H1 (cell line): ENCODE measurements at regions not wholly inside any gene's neighbourhood (a gene's known extent, or its start where the extent isn't known, plus 50 kb on each side); places are given as distances from the start of the nearest gene placed in this dataset.

Experiments
- CTCF ChIA-PET: fragments of 300-600 bp; sonication (Branson Sonifier 250); formaldehyde crosslinking; loops from one replicate; lab custom pipeline; 2021; ENCODE audit not compliant: partially characterized antibody; lab: Charles Lee
- POLR2A ChIA-PET: fragments of 300-600 bp; sonication (Branson Sonifier 250); formaldehyde crosslinking; loops from one replicate; lab custom pipeline; 2021; ENCODE audit warnings: inconsistent platforms; ENCODE audit not compliant: partially characterized antibody; lab: Charles Lee
- DNase-seq, 2 experiments: peaks; one replicate each; pipeline versions ENCODE4 v3.0.0 to v3.0.0-alpha.2; 2010 to 2022; ENCODE audit warnings: low spot score in 2 of 2, low read depth in 1 of 2, mixed read lengths in 1 of 2
- FAIRE-seq: peaks from 2 replicates; lab custom pipeline; 2011; peaks lifted over from hg19 to GRCh38; lab: Jason Lieb, UNC
- H2AFZ ChIP-seq: 2 replicates; pipeline ENCODE4 v1.8.1; 2012; ENCODE audit warnings: low read length, inconsistent platforms
- H2AK5ac ChIP-seq: 2 replicates; pipeline ENCODE4 v1.6.1; 2013; ENCODE audit warnings: low read depth, low read length
- H2BK120ac ChIP-seq: replicated peaks from 2 replicates; pipeline ENCODE3; 2013; ENCODE audit warnings: low read depth, low read length, inconsistent platforms
- H2BK12ac ChIP-seq: 2 replicates; pipeline ENCODE4 v1.6.1; 2013; ENCODE audit warnings: low read depth, low read length
- H2BK15ac ChIP-seq: 2 replicates; pipeline ENCODE4 v1.6.1; 2013; ENCODE audit warnings: low read length
- H2BK20ac ChIP-seq: 2 replicates; pipeline ENCODE4 v1.6.1; 2013; ENCODE audit warnings: low read length
- H2BK5ac ChIP-seq: 2 replicates; pipeline ENCODE4 v1.6.1; 2013; ENCODE audit warnings: low read depth, low read length
- H3K14ac ChIP-seq: 2 replicates; pipeline ENCODE4 v1.6.1; 2013; ENCODE audit warnings: inconsistent platforms; ENCODE audit not compliant: insufficient read length
- H3K18ac ChIP-seq: 2 replicates; pipeline ENCODE4 v1.6.1; 2013; ENCODE audit warnings: low read length; ENCODE audit errors: extremely low read depth
- H3K23ac ChIP-seq: 2 replicates; pipeline ENCODE4 v1.6.1; 2013; ENCODE audit warnings: inconsistent platforms; ENCODE audit not compliant: insufficient read length
- H3K23me2 ChIP-seq: 2 replicates; pipeline ENCODE4 v1.6.1; 2013; ENCODE audit warnings: low read depth, low read length
- H3K27ac ChIP-seq: 2 replicates; pipeline ENCODE4 v1.6.1; 2011; ENCODE audit warnings: low read depth, low read length, inconsistent platforms
- H3K27me3 ChIP-seq, 4 experiments: replicated peaks in 1 of 4; 1 replicate in 1 of 4; 2 replicates in 3 of 4; pipeline versions ENCODE4 v1.6.1 to v1.8.1; 2011 to 2013; ENCODE audit warnings: low read length in 3 of 4, mild to moderate bottlenecking in 3 of 4, inconsistent platforms in 2 of 4, mixed read lengths in 2 of 4, moderate library complexity in 1 of 4; ENCODE audit not compliant: control insufficient read depth in 3 of 4, insufficient read depth in 3 of 4; ENCODE audit errors: extremely low read depth in 1 of 4
- H3K36me3 ChIP-seq, 4 experiments: 2 replicates each; pipeline versions ENCODE4 v1.6.1 to v1.8.1; 2011 to 2013; ENCODE audit warnings: mild to moderate bottlenecking in 4 of 4, low read length in 3 of 4, moderate library complexity in 2 of 4, control low read depth in 1 of 4, inconsistent platforms in 1 of 4; ENCODE audit not compliant: insufficient read depth in 4 of 4, control insufficient read depth in 2 of 4
- H3K4ac ChIP-seq: replicated peaks from 2 replicates; pipeline ENCODE3; 2013; ENCODE audit warnings: low read length, low read depth, mixed read lengths, inconsistent platforms; ENCODE audit not compliant: insufficient read length
- H3K4me1 ChIP-seq, 4 experiments: replicated peaks in 1 of 4; 1 replicate in 1 of 4; 2 replicates in 3 of 4; pipeline versions ENCODE4 v1.6.1 to v1.8.1; 2011 to 2013; ENCODE audit warnings: low read length in 3 of 4, inconsistent platforms in 2 of 4, mixed read lengths in 1 of 4; ENCODE audit not compliant: insufficient read depth in 4 of 4, control insufficient read depth in 3 of 4
- H3K4me2 ChIP-seq, 2 experiments: 2 replicates each; pipeline versions ENCODE4 v1.6.1 to v1.8.1; 2011 to 2013; ENCODE audit warnings: low read depth in 2 of 2, low read length in 2 of 2, control low read depth in 1 of 2, inconsistent platforms in 1 of 2, mild to moderate bottlenecking in 1 of 2; ENCODE audit not compliant: insufficient read depth in 1 of 2
- H3K4me3 ChIP-seq, 4 experiments: fragments of 200-600, 300-600 bp in 1 of 4; sonication (generic), shearing (Covaris generic), sonication (Bioruptor Twin) in 1 of 4; 2 replicates each; pipeline versions ENCODE4 v1.5.1 to v1.8.1; 2011 to 2016; ENCODE audit warnings: low read length in 4 of 4, low read depth in 3 of 4, control low read depth in 2 of 4, inconsistent platforms in 2 of 4, mild to moderate bottlenecking in 2 of 4, mixed read lengths in 1 of 4, moderate library complexity in 1 of 4; ENCODE audit not compliant: insufficient read depth in 2 of 4; ENCODE audit errors: extremely low read depth in 1 of 4
- H3K56ac ChIP-seq: replicated peaks from 2 replicates; pipeline ENCODE3; 2013; ENCODE audit warnings: low read depth, mild to moderate bottlenecking, mixed read lengths, low read length, inconsistent platforms; ENCODE audit not compliant: insufficient read length
- H3K79me1 ChIP-seq: 2 replicates; pipeline ENCODE4 v1.6.1; 2013; ENCODE audit warnings: low read depth, low read length, control low read depth
- H3K79me2 ChIP-seq, 2 experiments: 2 replicates each; pipeline versions ENCODE4 v1.6.1 to v1.8.1; 2012 to 2013; ENCODE audit warnings: low read length in 2 of 2, mild to moderate bottlenecking in 2 of 2, inconsistent platforms in 1 of 2; ENCODE audit not compliant: insufficient read depth in 2 of 2, control insufficient read depth in 1 of 2
- H3K9ac ChIP-seq, 4 experiments: replicated peaks in 1 of 4; 1 replicate in 1 of 4; 2 replicates in 3 of 4; pipeline versions ENCODE4 v1.6.1 to v1.8.1; 2011 to 2013; ENCODE audit warnings: low read depth in 3 of 4, low read length in 3 of 4, control low read depth in 2 of 4, mild to moderate bottlenecking in 2 of 4, moderate library complexity in 2 of 4, inconsistent platforms in 1 of 4; ENCODE audit errors: extremely low read depth in 1 of 4
- H3K9me3 ChIP-seq, 2 experiments: 2 replicates each; pipeline versions ENCODE4 v1.6.1 to v1.8.1; 2012 to 2013; ENCODE audit warnings: mild to moderate bottlenecking in 2 of 2, moderate library complexity in 2 of 2, control low read depth in 1 of 2, inconsistent platforms in 1 of 2, low read depth in 1 of 2, low read length in 1 of 2, mixed read lengths in 1 of 2; ENCODE audit not compliant: insufficient read depth in 2 of 2
- H4K20me1 ChIP-seq, 2 experiments: replicated peaks in 1 of 2; 2 replicates each; pipeline versions ENCODE3 to v1.8.1; 2011 to 2013; ENCODE audit warnings: inconsistent platforms in 2 of 2, low read length in 2 of 2, mild to moderate bottlenecking in 1 of 2; ENCODE audit not compliant: insufficient read depth in 2 of 2, control insufficient read depth in 1 of 2
- H4K5ac ChIP-seq: 2 replicates; pipeline ENCODE4 v1.6.1; 2013; ENCODE audit warnings: low read length, low read depth, mixed read lengths, inconsistent platforms; ENCODE audit not compliant: insufficient read length
- H4K8ac ChIP-seq: 2 replicates; pipeline ENCODE4 v1.8.0; 2013; ENCODE audit warnings: mild to moderate bottlenecking, moderate library complexity, low read length, inconsistent platforms; ENCODE audit not compliant: insufficient read depth; ENCODE audit errors: extremely low read depth
- H4K91ac ChIP-seq: replicated peaks from 2 replicates; pipeline ENCODE3; 2013; ENCODE audit warnings: low read length, mixed read lengths, inconsistent platforms; ENCODE audit not compliant: insufficient read length
- ATF3 ChIP-seq: IDR thresholded peaks from 2 replicates; pipeline ENCODE4 v1.6.1; 2011; ENCODE audit warnings: low read depth, mild to moderate bottlenecking, low read length; ENCODE audit not compliant: insufficient read depth
- CTCF ChIP-seq, 3 experiments: IDR thresholded peaks; 1 replicate in 2 of 3; 2 replicates in 1 of 3; pipeline versions ENCODE4 v1.5.1 to v1.6.1; 2011; ENCODE audit warnings: low read length in 3 of 3, mild to moderate bottlenecking in 3 of 3, inconsistent platforms in 2 of 3, low read depth in 1 of 3, moderate library complexity in 1 of 3; ENCODE audit not compliant: insufficient read depth in 1 of 3; ENCODE audit errors: control extremely low read depth in 1 of 3
- EGR1 ChIP-seq: IDR thresholded peaks from 2 replicates; pipeline ENCODE4 v1.6.1; 2011; ENCODE audit warnings: low read depth, low read length, borderline replicate concordance
- EZH2 ChIP-seq: fragments of 200-600 bp; sonication (generic); IDR thresholded peaks from 2 replicates; pipeline ENCODE4 v1.7.1; 2012; ENCODE audit warnings: low read depth, mild to moderate bottlenecking, moderate library complexity, low read length, inconsistent platforms; ENCODE audit not compliant: severe bottlenecking
- FOSL1 ChIP-seq: IDR thresholded peaks from 2 replicates; pipeline ENCODE4 v1.6.1; 2011; ENCODE audit warnings: mild to moderate bottlenecking, low read depth, low read length, moderate library complexity; ENCODE audit not compliant: insufficient read depth
- POLR2A ChIP-seq, 2 experiments: IDR thresholded peaks; 1 replicate in 1 of 2; 2 replicates in 1 of 2; pipeline ENCODE4 v1.6.1; 2011; ENCODE audit warnings: low read depth in 2 of 2, low read length in 2 of 2, mild to moderate bottlenecking in 2 of 2; ENCODE audit errors: control extremely low read depth in 1 of 2
- SIRT6 ChIP-seq: IDR thresholded peaks from one replicate; pipeline ENCODE4 v1.7.1; 2012; ENCODE audit warnings: low read length, inconsistent platforms
- TEAD4 ChIP-seq: IDR thresholded peaks from 2 replicates; pipeline ENCODE4 v1.6.1; 2012; ENCODE audit warnings: low read depth, low read length, inconsistent platforms, mixed read lengths
- WGBS, 2 experiments: shearing (Covaris generic) in 1 of 2; methylation state at CpG; one replicate each; pipeline versions ENCODE4 v1.1.6 to v1.1.7; 2013 to 2015; ENCODE audit warnings: low lambda C conversion rate in 2 of 2, mixed read lengths in 2 of 2, inconsistent platforms in 1 of 2, low coverage in 1 of 2, missing lambda C conversion rate in 1 of 2; ENCODE audit not compliant: insufficient replicate concordance in 2 of 2, insufficient coverage in 1 of 2, insufficient read length in 1 of 2; ENCODE audit errors: extremely low coverage in 1 of 2, missing lambda C conversion rate in 1 of 2; 5-methylcytosine and 5-hydroxymethylcytosine counted together
- TF ChIP-seq, protein P1 (sequence below): IDR thresholded peaks from 2 replicates; pipeline ENCODE4 v1.6.1; 2012; ENCODE audit warnings: low read length, inconsistent platforms

- Histone ChIP-seq H3K4me2 (no peak overlapping the region), H2BK120ac (no peak overlapping the region), H3K79me1 (no peaks in the 10 kb centered on the region), H3K23ac (no peak overlapping the region), H3K27ac (no peak overlapping the region), H2BK15ac (no peak overlapping the region), H3K18ac (no peak overlapping the region), H4K20me1 (no peaks in the 10 kb centered on the region), H2AK5ac (no peak overlapping the region), H3K4me1 (peaks cover under 1 to 4% (median 2%) of the 10 kb centered on the region in 4 experiments; a peak in 5 of 7 replicates), H2BK5ac (no peak overlapping the region), H4K91ac (no peak overlapping the region), H4K8ac (no peak overlapping the region), H2BK12ac (no peak overlapping the region), H3K79me2 (no peaks in the 10 kb centered on the region), H3K36me3 (no peaks in the 10 kb centered on the region), H3K4ac (no peak overlapping the region), H3K9me3 (no peaks in the 10 kb centered on the region), H3K23me2 (no peaks in the 10 kb centered on the region), H3K4me3 (no peak overlapping the region), H3K27me3 (peaks cover 0 to 2% (median under 1%) of the 10 kb centered on the region in 4 experiments; a peak in 4 of 7 replicates), H3K56ac (no peak overlapping the region), H4K5ac (no peak overlapping the region), H2BK20ac (no peak overlapping the region), H3K9ac (no peak overlapping the region), H3K14ac (no peak overlapping the region), H2AFZ (no peak overlapping the region)
- 83% methylated on average over 4 of the region's 4 CpGs; no CpG with 5 or more reads in 1 of the 2 experiments for WGBS, 2 experiments
- no peak for FAIRE-seq
- no peak for DNase-seq
- CTCF ChIA-PET = interaction anchor here (0.6 to 1.0 kb wide), 2 partner anchors 9 to 14 kb away, joined by 3 to 4 read pairs; no protein-coding TSS in a partner anchor
- POLR2A ChIA-PET = no interaction called here
- TF ChIP-seq ATF3 = no peak
- no peak for TF ChIP-seq EZH2
- no peak for TF ChIP-seq SIRT6
- no peak for TF ChIP-seq POLR2A (IDR thresholded peaks at IDR 0.05; ENCODE audit: control extremely low read depth in 1 of 2, low read depth in 2 of 2, low read length in 2 of 2)
- no peak for TF ChIP-seq FOSL1
- no peak for TF ChIP-seq TEAD4
- no peak for TF ChIP-seq CTCF (IDR thresholded peaks at IDR 0.05; ENCODE audit: control extremely low read depth in 1 of 3, insufficient read depth in 1 of 3, low read depth in 1 of 3, low read length in 3 of 3)
- TF ChIP-seq, protein P1, sequence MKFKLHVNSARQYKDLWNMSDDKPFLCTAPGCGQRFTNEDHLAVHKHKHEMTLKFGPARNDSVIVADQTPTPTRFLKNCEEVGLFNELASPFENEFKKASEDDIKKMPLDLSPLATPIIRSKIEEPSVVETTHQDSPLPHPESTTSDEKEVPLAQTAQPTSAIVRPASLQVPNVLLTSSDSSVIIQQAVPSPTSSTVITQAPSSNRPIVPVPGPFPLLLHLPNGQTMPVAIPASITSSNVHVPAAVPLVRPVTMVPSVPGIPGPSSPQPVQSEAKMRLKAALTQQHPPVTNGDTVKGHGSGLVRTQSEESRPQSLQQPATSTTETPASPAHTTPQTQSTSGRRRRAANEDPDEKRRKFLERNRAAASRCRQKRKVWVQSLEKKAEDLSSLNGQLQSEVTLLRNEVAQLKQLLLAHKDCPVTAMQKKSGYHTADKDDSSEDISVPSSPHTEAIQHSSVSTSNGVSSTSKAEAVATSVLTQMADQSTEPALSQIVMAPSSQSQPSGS = no peak
- TF ChIP-seq EGR1 = no peak
Observed at GRCh38 chr16:86727632-86728031, 149.3 kb downstream of the FOXL1 start.
